CD14-positive monocyte (primary cell): ENCODE measurements at regions not wholly inside any gene's neighbourhood (a gene's known extent, or its start where the extent isn't known, plus 50 kb on each side); places are given as distances from the start of the nearest gene placed in this dataset.

Experiments used
- DNase-seq, 3 donors: peaks; one replicate each; pipeline ENCODE4 v3.0.0-alpha.2; 2011 to 2022
- H2AFZ ChIP-seq: 2 replicates; pipeline ENCODE4 v1.6.0; 2012; ENCODE audit warnings: mild to moderate bottlenecking, low read depth, low read length, inconsistent platforms; ENCODE audit not compliant: insufficient read depth, poor library complexity, severe bottlenecking
- H3K27ac ChIP-seq, 2 donors: 1 replicate in 1 of 2; 2 replicates in 1 of 2; pipeline ENCODE4 v1.5.1; 2012 to 2013; ENCODE audit warnings: low read length in 2 of 2, control low read depth in 1 of 2, inconsistent platforms in 1 of 2, low read depth in 1 of 2, mild to moderate bottlenecking in 1 of 2
- H3K27me3 ChIP-seq, 2 donors: one replicate each; pipeline versions ENCODE4 v1.6.0 to v1.6.1; 2011 to 2013; ENCODE audit warnings: low read length in 2 of 2; ENCODE audit not compliant: control insufficient read depth in 2 of 2, insufficient read depth in 2 of 2
- H3K36me3 ChIP-seq, 2 donors: replicated peaks in 1 of 2; 1 replicate in 1 of 2; 2 replicates in 1 of 2; pipeline versions ENCODE4 v1.5.1 to v1.6.1; 2012 to 2013; ENCODE audit warnings: low read length in 2 of 2, control low read depth in 1 of 2, inconsistent platforms in 1 of 2, mild to moderate bottlenecking in 1 of 2; ENCODE audit not compliant: insufficient read depth in 2 of 2, control insufficient read depth in 1 of 2
- H3K4me1 ChIP-seq, 2 donors: 1 replicate in 1 of 2; 2 replicates in 1 of 2; pipeline versions ENCODE4 v1.5.1 to v1.6.1; 2012 to 2013; ENCODE audit warnings: low read length in 2 of 2, control low read depth in 1 of 2, inconsistent platforms in 1 of 2, mild to moderate bottlenecking in 1 of 2, moderate library complexity in 1 of 2; ENCODE audit not compliant: insufficient read depth in 2 of 2, control insufficient read depth in 1 of 2
- H3K4me2 ChIP-seq: replicated peaks from 2 replicates; pipeline ENCODE3; 2012; ENCODE audit warnings: low read length, moderate library complexity, mild to moderate bottlenecking; ENCODE audit not compliant: poor library complexity, severe bottlenecking; ENCODE audit errors: extremely low read depth
- H3K4me3 ChIP-seq, 3 experiments: fragments of 200-600 bp in 1 of 3; sonication (generic) in 1 of 3; replicated peaks in 1 of 3; 1 replicate in 2 of 3; 2 replicates in 1 of 3; pipeline ENCODE4 v1.5.1; 2011 to 2013; ENCODE audit warnings: low read length in 3 of 3, mild to moderate bottlenecking in 3 of 3, control low read depth in 2 of 3, low read depth in 2 of 3, inconsistent platforms in 1 of 3, moderate library complexity in 1 of 3
- H3K79me2 ChIP-seq: 2 replicates; pipeline ENCODE4 v1.6.0; 2012; ENCODE audit warnings: mild to moderate bottlenecking, control low read depth, inconsistent platforms, low read length, moderate library complexity; ENCODE audit not compliant: insufficient read depth
- H3K9ac ChIP-seq: 2 replicates; pipeline ENCODE4 v1.6.0; 2017; ENCODE audit warnings: low read length, mild to moderate bottlenecking; ENCODE audit not compliant: insufficient read depth, poor library complexity, severe bottlenecking
- H3K9me3 ChIP-seq, 2 donors: replicated peaks in 1 of 2; 1 replicate in 1 of 2; 2 replicates in 1 of 2; pipeline versions ENCODE4 v1.5.1 to v1.6.1; 2012 to 2013; ENCODE audit warnings: low read length in 2 of 2, control low read depth in 1 of 2; ENCODE audit not compliant: control insufficient read depth in 1 of 2, insufficient read depth in 1 of 2
- H4K20me1 ChIP-seq: 2 replicates; pipeline ENCODE4 v1.6.0; 2012; ENCODE audit warnings: mild to moderate bottlenecking, low read length, control low read depth, moderate library complexity; ENCODE audit not compliant: insufficient read depth
- H3K27ac Mint-ChIP-seq, 7 donors: one replicate each; pipeline ENCODE4 v1.8.0; 2020; ENCODE audit warnings: mild to moderate bottlenecking in 7 of 7, mixed read lengths in 7 of 7, moderate library complexity in 6 of 7, inconsistent platforms in 2 of 7
- H3K27me3 Mint-ChIP-seq, 3 donors: one replicate each; pipeline ENCODE4 v1.8.0; 2021 to 2022; ENCODE audit warnings: low read depth in 3 of 3, mild to moderate bottlenecking in 3 of 3, mixed read lengths in 3 of 3, moderate library complexity in 3 of 3, inconsistent platforms in 1 of 3
- H3K36me3 Mint-ChIP-seq, 2 donors: one replicate each; pipeline ENCODE4 v1.8.0; 2020; ENCODE audit warnings: mixed read lengths in 2 of 2, inconsistent platforms in 1 of 2, mild to moderate bottlenecking in 1 of 2
- H3K4me1 Mint-ChIP-seq: one replicate; pipeline ENCODE4 v1.8.0; 2020; ENCODE audit warnings: mild to moderate bottlenecking, mixed read lengths
- H3K4me3 Mint-ChIP-seq, 2 donors: one replicate each; pipeline ENCODE4 v1.8.0; 2020; ENCODE audit warnings: mild to moderate bottlenecking in 2 of 2, mixed read lengths in 2 of 2, moderate library complexity in 1 of 2
- H3K9me3 Mint-ChIP-seq, 7 donors: one replicate each; pipeline ENCODE4 v1.8.0; 2020 to 2022; ENCODE audit warnings: mixed read lengths in 7 of 7, mild to moderate bottlenecking in 6 of 7, moderate library complexity in 6 of 7, inconsistent platforms in 2 of 7
- CTCF ChIP-seq: fragments of 200-600 bp; IDR thresholded peaks from one replicate; pipeline ENCODE4 v1.8.0; 2022; ENCODE audit warnings: antibody characterized with exemption, mild to moderate bottlenecking
- WGBS: methylation state at CpG from one replicate; pipeline ENCODE4 v1.1.5; 2013; ENCODE audit warnings: missing lambda C conversion rate; ENCODE audit not compliant: insufficient coverage; 5-methylcytosine and 5-hydroxymethylcytosine counted together
- intact Hi-C, 2 donors: fragments of 100-400 bp; cut with micrococcal nuclease; formaldehyde crosslinking; loops; one replicate each; pipeline versions ENCODE4 v1.15.0 to v1.15.1; 2023

- H4K20me1 ChIP-seq = no peaks in the 10 kb centered on the region
- H3K9me3 Mint-ChIP-seq = peaks cover 0 to 11% (median 5%) of the 10 kb centered on the region in 7 donors
- no peaks in the 10 kb centered on the region for H3K27me3 ChIP-seq
- no peaks in the 10 kb centered on the region for H3K79me2 ChIP-seq
- no peak overlapping the region for H3K27ac ChIP-seq
- H3K4me3 Mint-ChIP-seq = no peak overlapping the region
- WGBS = 97% methylated on average over 3 of the region's 7 CpGs
- no peaks in the 10 kb centered on the region for H3K36me3 ChIP-seq
- peaks cover 0 to 11% of the 10 kb centered on the region in 2 donors for H3K9me3 ChIP-seq
- DNase-seq = no peak
- no peaks in the 10 kb centered on the region for H3K4me1 Mint-ChIP-seq
- no peak overlapping the region for H3K27ac Mint-ChIP-seq
- intact Hi-C loops = no loop called here
- TF ChIP-seq CTCF = no peak
- H3K36me3 Mint-ChIP-seq = no peaks in the 10 kb centered on the region
- H3K4me1 ChIP-seq = no peaks in the 10 kb centered on the region
- H3K4me3 ChIP-seq = no peak overlapping the region
- H3K9ac ChIP-seq = no peak overlapping the region
- no peaks in the 10 kb centered on the region for H3K27me3 Mint-ChIP-seq
- no peak overlapping the region for H3K4me2 ChIP-seq
- H2AFZ ChIP-seq = no peak overlapping the region
Measured at GRCh38 chr4:135382280-135382959, 1180.8 kb upstream of the PABPC4L start.

GRCh38 chr4:135372131-135372530 lies 1170.5 kb upstream of the PABPC4L start:
- no peak overlapping the region for H3K4me3 ChIP-seq
- Mint-ChIP-seq H3K36me3 (no peaks in the 10 kb centered on the region), H3K4me1 (no peaks in the 10 kb centered on the region), H3K27ac (no peak overlapping the region), H3K9me3 (peaks cover 0 to 8% (median 2%) of the 10 kb centered on the region in 7 donors), H3K27me3 (peaks cover 0 to 2% (median 2%) of the 10 kb centered on the region in 3 donors), H3K4me3 (no peak overlapping the region)
- H3K36me3 ChIP-seq = no peaks in the 10 kb centered on the region
- H3K27ac ChIP-seq = no peak overlapping the region
- no peak for DNase-seq
- no peaks in the 10 kb centered on the region for H3K9me3 ChIP-seq
- H2AFZ ChIP-seq = no peak overlapping the region
- H3K4me2 ChIP-seq = no peak overlapping the region
- H3K79me2 ChIP-seq = no peaks in the 10 kb centered on the region
- H3K4me1 ChIP-seq = no peaks in the 10 kb centered on the region
- no peaks in the 10 kb centered on the region for H3K27me3 ChIP-seq
- no peak for TF ChIP-seq CTCF
- intact Hi-C loops = no loop called here
- H3K9ac ChIP-seq = no peak overlapping the region
- WGBS = 87% methylated on average over 13 of the region's 13 CpGs
- H4K20me1 ChIP-seq = no peaks in the 10 kb centered on the region
